ENCODE measurements at regions not wholly inside any gene's neighbourhood (a gene's known extent, or its start where the extent isn't known, plus 50 kb on each side); places are given as distances from the start of the nearest gene placed in this dataset.
A peak's percentile ranks its signal among the peaks of the same experiment; 100 is the strongest.

- no peak for DNase-seq (ENCODE audit: low read depth)
Observed at GRCh38 chr7:85781606-85782005, 594.8 kb upstream of the SEMA3D start.

GRCh38 chr7:85776691-85777345 is 590.0 kb upstream of the SEMA3D start:
- peak; percentile 20 for DNase-seq (ENCODE audit: low read depth)

DNA sequence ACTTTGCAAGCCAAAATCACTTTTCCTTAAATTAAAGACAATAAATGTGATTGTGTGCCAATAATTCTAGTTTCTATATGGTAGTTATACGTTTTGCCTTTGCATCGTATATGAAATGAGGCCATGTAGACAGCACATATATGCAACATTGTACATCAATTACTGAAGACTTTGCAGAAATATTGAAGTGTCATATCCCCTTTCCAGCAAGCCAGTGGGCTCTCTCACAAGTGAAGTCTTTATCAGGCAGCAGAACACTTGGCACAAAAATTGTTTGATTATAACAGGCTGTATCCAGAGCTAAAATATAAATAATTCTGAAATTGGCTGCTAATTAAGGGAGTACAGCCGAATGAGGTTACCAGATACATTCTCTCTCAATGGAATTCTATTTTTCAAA is 588.6 kb upstream of the SEMA3D start:
- DNase-seq (ENCODE audit: low read depth) = no peak

- no peak for DNase-seq (ENCODE audit: low read depth)
Observed at GRCh38 chr7:85774986-85775385, 588.1 kb upstream of the SEMA3D start.

GRCh38 chr7:85773116-85773728 is 586.4 kb upstream of the SEMA3D start:
- DNase-seq (ENCODE audit: low read depth) = peak; percentile 46

- DNase-seq (ENCODE audit: low read depth) = no peak
Observed at GRCh38 chr7:85771516-85771915, 584.7 kb upstream of the SEMA3D start.

- DNase-seq (ENCODE audit: low read depth) = peak; percentile 47
Observed at GRCh38 chr7:85770332-85770731, 583.5 kb upstream of the SEMA3D start.

GRCh38 chr7:85765698-85766298 is 578.9 kb upstream of the SEMA3D start:
- DNase-seq (ENCODE audit: low read depth) = no peak

- no peak for DNase-seq (ENCODE audit: low read depth)
Observed at GRCh38 chr7:85764034-85764433, 577.2 kb upstream of the SEMA3D start.

- DNase-seq (ENCODE audit: low read depth) = no peak
Observed at GRCh38 chr7:85757348-85757747, 570.5 kb upstream of the SEMA3D start.

DNA sequence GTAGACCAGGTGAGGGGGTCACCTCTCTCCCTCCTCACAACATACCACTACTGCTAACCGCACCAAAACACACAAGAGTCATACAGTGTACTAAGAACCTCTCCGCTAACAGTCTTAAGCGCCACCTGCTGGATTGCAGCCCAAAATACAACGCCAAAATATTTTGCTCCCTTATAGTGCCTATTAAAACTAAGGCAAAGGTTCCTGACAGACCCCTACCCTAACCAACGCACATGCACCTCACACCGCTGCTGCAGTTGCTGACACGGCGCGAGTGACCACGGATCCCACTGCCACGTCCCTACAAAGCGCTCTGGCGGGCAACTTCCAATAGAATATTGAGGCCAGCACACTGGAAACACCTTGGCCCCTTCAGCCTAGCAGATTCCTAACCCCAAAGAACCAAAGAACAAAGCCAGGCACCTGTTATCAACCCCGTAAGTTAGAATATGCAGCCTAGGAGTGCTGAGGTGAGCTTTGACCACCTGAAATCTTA is 563.6 kb upstream of the SEMA3D start:
- peak; percentile 12 for DNase-seq (ENCODE audit: low read depth)

GRCh38 chr7:85749696-85750453 is 563.0 kb upstream of the SEMA3D start:
- DNase-seq (ENCODE audit: low read depth) = no peak

GRCh38 chr7:85748861-85749260 is 562.0 kb upstream of the SEMA3D start:
- no peak for DNase-seq (ENCODE audit: low read depth)

DNA sequence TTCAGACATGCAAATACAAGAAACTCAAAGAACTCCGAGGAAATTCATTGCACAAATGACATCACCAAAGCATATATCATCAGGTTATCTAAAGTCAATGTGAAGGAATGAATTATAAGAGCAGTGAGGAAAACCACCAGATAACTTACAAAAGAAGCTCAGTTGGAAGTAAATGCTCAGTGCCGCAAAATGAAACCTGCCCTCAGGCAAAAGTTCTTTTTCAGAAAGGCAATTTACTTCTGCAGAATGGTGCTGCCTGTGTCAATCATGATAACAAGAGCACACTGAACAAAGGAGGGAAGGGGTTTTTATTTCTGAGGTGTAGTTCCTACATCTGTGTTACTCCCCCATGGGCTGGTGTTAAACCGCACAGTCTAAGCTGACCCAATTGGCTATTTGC is 550.6 kb upstream of the SEMA3D start:
- no peak for DNase-seq (ENCODE audit: low read depth)

DNA sequence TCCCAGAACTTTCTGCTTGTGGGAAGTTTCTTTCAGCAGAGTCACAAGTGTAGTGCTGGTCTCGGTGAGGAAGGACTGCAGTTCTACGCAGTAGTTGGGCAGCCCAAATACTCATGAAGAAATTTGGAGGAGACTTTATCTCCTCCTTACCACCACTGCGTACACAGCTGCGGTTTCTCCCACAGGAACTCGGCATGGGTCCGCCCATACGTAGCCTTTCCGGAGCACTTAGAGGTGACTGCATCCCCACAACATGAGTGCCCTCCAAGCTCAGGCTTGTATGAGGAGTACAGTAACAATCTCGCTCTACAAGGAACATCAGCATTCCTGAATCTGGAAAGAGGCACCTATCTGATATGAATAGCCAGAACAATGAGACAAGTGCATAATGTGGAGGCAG is 549.2 kb upstream of the SEMA3D start:
- DNase-seq (ENCODE audit: low read depth) = no peak

GRCh38 chr7:85734823-85735222 is 548.0 kb upstream of the SEMA3D start:
- DNase-seq (ENCODE audit: low read depth) = no peak

DNA sequence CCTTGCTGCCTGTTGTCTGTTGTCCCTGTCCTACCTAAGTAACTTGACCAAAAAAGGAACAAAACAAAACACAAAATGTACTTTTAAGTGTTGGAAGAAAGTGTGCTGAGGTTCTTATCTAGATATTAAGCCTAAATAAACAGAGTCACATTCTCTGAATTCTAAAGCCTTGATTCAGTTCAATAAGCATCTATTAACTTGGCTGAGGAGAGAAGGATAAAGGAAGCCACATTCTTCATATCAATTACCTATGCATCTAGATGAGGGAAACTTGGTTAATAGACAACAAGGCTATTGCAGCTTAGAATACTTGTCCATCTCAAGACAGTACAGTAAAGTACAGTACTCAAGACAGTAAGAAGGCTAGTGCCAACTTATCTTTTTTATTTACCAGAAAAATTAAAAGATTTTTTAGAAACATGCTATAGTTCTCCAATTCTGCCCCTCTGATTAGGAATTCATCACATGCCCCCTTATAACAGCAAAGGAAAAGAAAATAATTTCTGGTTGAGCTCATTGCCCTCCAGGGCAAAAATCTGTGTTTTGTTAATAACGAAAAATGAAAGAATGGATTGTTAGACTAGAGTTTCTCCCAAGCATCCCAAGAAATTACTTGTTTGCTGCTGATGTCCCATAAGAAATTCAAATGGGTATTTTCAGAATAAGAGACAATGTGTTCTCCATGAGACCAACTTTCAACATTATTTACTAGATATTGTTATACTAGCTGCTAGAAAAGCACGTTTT is 546.5 kb upstream of the SEMA3D start:
- no peak for DNase-seq (ENCODE audit: low read depth)

GRCh38 chr7:85730012-85730411 is 543.2 kb upstream of the SEMA3D start:
- DNase-seq (ENCODE audit: low read depth) = no peak

- DNase-seq (ENCODE audit: low read depth) = no peak
Observed at GRCh38 chr7:85725026-85725425, 538.2 kb upstream of the SEMA3D start.

DNA sequence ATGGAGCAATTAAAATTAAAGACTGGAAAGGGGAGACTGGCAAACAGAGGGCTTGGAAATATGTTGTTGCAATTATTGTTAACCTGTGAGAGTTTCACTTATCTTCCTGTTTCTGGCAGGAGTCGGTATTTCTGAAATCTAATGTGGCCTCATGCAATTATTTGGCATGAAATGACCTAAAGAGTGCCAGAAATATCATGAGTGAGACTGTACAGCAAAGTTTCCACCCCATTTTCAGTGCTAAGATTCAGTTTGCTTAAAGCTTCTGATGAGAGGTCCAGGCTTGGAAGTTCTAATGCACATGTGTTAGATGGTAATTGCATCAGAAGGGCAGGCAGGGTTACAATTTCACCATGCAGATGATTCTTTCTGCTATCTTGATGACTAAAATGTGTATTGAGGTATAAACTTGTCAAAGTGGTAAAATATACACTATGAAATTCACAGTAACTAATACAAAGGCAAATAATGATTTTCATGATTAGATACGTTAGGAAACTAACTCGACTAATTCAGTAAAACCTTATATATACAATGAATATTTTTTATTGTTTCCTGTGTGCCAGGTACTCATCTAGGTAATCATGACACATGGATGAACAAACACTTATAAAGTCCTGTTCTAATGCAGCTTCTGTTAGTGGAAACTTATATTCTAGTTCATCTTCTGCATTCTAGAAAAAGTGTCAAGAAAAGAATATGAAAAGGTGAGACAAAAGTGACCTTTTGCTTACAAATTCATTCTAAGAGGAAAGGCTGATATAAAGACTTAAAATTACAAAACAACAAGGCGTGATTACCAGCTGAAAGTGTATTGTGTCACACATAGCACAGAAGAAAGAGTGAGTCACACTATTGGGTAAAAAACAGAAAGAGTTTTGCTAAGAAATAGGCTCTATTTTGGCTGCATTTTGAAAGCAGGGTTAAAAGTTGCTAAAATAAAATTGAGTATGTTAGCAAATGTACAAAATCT is 533.4 kb upstream of the SEMA3D start:
- DNase-seq (ENCODE audit: low read depth) = peak; percentile 37

GRCh38 chr7:85716353-85716752 is 529.5 kb upstream of the SEMA3D start:
- DNase-seq (ENCODE audit: low read depth) = no peak

All from GM04504 (cell line).